ENCODE measurements at regions not wholly inside any gene's neighbourhood (a gene's known extent, or its start where the extent isn't known, plus 50 kb on each side); places are given as distances from the start of the nearest gene placed in this dataset.
A peak's percentile ranks its signal among the peaks of the same experiment; 100 is the strongest.
"Not testable (repeated sequence)": the region's sequence is repeated elsewhere in the genome, so short reads cannot be mapped to it uniquely, and the experiment has no call there.

DNA sequence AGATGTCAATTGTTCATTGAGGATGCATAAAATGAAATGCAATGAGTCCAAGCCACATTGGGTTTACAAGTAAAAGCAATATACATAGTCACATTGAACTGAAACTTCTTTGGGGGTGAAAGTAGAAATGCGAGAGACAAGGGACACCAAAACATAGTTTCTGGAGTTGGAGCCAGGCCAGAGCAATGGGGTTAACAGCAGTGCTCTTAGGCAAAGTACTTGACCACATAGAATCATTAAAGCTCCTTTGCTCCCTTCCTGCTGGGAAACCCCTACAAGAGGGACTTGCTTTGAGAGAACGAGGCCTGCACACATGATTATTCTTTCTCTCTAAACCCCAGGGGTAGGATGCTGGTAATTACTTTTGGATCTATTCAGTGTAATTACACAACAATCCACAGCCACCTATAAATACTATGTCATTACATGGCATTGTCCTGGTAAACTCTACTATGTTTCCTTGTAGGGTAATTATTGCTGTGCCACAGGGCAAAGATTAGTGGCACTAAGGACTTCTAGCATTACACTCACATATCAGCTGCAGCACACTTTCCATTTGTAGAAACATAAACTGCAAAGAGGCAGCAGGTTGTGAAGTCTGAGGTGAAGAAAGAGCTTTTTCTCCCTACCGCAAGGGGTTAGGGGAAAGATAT, 421.6 kb upstream of the PBX1 start:
- no peak for TF ChIP-seq ZFX (IDR thresholded peaks at IDR 0.05)
- TF ChIP-seq, protein P1, sequence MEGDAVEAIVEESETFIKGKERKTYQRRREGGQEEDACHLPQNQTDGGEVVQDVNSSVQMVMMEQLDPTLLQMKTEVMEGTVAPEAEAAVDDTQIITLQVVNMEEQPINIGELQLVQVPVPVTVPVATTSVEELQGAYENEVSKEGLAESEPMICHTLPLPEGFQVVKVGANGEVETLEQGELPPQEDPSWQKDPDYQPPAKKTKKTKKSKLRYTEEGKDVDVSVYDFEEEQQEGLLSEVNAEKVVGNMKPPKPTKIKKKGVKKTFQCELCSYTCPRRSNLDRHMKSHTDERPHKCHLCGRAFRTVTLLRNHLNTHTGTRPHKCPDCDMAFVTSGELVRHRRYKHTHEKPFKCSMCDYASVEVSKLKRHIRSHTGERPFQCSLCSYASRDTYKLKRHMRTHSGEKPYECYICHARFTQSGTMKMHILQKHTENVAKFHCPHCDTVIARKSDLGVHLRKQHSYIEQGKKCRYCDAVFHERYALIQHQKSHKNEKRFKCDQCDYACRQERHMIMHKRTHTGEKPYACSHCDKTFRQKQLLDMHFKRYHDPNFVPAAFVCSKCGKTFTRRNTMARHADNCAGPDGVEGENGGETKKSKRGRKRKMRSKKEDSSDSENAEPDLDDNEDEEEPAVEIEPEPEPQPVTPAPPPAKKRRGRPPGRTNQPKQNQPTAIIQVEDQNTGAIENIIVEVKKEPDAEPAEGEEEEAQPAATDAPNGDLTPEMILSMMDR (conservative IDR thresholded peaks at IDR 0.05) = no peak
- H3K27ac ChIP-seq = no peak overlapping the region

DNA sequence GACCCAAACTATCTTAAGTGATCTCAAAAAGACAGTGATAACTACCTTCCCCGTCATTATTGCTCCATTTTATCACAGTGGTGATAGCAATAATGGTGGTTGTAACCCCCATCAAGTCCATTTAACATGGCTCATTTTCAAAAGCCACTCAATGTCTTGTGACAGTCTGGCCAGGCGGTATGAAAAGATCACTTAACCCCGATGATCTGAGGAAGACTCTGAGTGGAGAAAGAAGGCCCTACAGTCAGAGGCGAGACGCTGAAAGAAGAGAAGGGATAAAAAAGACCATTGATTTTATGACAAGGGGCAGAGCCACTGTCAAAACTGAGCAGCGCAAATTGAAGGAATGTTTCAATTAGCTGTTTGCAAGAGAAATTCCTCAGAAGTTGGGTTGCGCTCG, 417.2 kb upstream of the PBX1 start:
- H3K27ac ChIP-seq = no peak overlapping the region
- TF ChIP-seq, protein P1 (conservative IDR thresholded peaks at IDR 0.05) = no peak
- no peak for TF ChIP-seq ZFX (IDR thresholded peaks at IDR 0.05)

DNA sequence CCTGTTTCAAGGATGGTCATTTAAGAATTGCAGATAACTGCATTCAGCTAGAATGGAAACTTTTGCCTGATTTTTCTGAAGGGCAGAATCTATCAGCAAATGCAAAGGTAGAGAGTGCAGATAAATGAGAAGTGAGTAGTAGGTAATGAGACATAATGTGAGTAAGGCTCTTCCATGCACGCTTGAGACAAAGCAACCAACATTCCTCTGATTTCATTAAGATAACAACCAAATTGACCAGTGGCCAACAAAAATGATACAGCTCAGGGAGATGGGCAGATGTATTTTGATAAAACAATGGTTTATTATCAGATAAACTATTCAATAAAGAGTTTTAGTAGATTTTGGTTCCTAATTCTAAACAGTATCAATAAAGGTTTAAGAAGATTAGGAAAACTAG, 404.4 kb upstream of the PBX1 start:
- H3K27ac ChIP-seq = no peak overlapping the region
- TF ChIP-seq, protein P1 (conservative IDR thresholded peaks at IDR 0.05) = no peak
- no peak for TF ChIP-seq ZFX (IDR thresholded peaks at IDR 0.05)

DNA sequence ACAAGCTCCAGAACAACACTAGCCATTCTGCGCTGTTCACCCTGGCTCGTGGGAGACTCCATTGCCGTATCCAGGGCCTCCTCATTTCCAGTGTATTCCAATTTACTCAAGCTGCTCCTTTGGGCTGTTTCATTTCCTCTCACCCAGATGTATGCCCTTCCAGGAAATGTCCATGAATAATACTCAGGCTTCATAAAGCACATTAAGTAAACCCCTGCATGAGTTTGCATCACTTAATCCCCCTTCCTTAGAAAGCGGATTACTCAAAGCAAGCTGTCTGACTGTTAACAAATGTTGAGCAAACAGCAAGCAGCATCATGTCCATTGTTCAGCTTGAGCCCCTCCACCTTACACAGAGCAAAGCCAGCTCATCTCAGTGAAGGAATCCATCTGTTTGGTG, 403.6 kb upstream of the PBX1 start:
- H3K27ac ChIP-seq = no peak overlapping the region

DNA sequence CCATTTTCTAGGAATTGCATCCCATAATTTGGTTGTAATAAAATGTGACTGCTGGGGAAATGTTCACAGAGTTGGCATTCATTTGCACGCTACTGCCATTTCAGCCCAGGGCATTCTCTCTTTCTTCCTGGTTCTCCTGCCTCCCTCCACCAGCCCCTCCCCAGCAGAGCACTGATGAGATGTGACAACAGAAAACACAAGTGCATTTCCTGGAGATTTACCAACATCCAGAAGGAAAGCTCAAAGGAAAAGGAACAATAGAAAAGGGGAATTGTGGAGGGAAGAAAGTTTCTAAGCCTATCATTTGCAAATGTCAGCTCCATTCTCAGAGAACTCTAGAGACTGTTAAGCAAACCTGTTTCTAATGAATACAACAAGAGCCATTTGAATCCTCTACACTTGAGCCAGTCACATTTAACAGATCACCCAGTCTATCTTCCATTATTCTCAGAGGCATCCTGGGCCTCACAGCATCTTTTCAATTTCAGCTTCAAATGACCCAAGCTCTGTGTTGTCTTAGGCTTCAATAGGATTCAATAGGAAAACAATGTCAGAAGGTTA, 395.6 kb upstream of the PBX1 start:
- TF ChIP-seq, protein P1 (conservative IDR thresholded peaks at IDR 0.05) = no peak
- TF ChIP-seq ZFX (IDR thresholded peaks at IDR 0.05) = no peak
- H3K27ac ChIP-seq = no peak overlapping the region

More for the DNA sequence above, 403.6 kb upstream of the PBX1 start:
- no peak for TF ChIP-seq ZFX (IDR thresholded peaks at IDR 0.05)
- TF ChIP-seq, protein P1 (conservative IDR thresholded peaks at IDR 0.05) = no peak

DNA sequence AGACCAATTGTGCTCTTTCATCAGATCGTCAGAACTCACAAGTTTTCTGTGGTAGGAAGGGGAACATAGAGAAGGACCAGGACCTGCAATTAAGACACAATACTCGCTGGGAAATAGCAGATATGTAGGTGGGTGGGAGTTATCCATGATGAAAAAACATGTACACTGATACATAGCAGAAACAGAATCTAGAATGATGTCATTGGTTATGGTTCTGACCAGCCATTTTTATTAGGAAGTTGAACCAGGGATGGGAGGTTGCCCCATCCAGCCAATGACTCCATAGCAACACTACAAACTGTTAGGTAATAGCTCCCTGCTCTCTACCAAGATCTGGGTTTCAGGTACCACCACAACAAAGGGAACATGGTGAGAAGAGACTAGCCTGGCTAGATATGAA, 393.5 kb upstream of the PBX1 start:
- TF ChIP-seq ZFX (IDR thresholded peaks at IDR 0.05) = no peak
- TF ChIP-seq, protein P1 (conservative IDR thresholded peaks at IDR 0.05) = no peak
- H3K27ac ChIP-seq = no peak overlapping the region

DNA sequence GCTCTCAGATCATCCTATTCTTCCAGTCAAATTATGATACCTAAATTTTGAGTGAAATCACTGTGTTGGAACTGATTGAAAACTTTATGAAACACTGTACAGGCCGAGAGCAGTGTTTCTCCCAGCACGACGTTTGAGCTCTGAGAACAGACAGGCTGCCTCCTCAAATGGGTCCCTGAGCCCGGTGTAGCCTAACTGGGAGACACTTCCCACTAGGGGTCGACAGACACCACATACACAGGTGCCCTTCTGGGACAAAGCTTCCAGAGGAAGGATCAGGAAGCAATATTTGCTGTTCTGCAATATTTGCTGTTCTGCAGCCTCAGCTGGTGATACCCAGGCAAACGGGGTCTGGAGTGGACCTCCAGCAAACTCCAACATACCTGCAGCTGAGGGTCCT, 392.5 kb upstream of the PBX1 start:
- TF ChIP-seq, protein P1 (conservative IDR thresholded peaks at IDR 0.05) = peak; percentile 87

More for the DNA sequence above, 392.5 kb upstream of the PBX1 start:
- not testable (repeated sequence) for H3K27ac ChIP-seq
